ENCODE measurements at regions not wholly inside any gene's neighbourhood (a gene's known extent, or its start where the extent isn't known, plus 50 kb on each side); places are given as distances from the start of the nearest gene placed in this dataset.

GRCh38 chr5:105350486-105351140 is 1788.0 kb upstream of the NUDT12 start:
- TF ChIP-seq EP300 (IDR thresholded peaks at IDR 0.05; ENCODE audit: borderline replicate concordance) (no peak), USF1 (IDR thresholded peaks at IDR 0.05) (no peak), YY1 (IDR thresholded peaks at IDR 0.05; ENCODE audit: low read depth) (no peak), MAX (IDR thresholded peaks at IDR 0.05) (no peak)
